HG03060 (cell line): ENCODE measurements at regions not wholly inside any gene's neighbourhood (a gene's known extent, or its start where the extent isn't known, plus 50 kb on each side); places are given as distances from the start of the nearest gene placed in this dataset.
"Not testable (repeated sequence)": the region's sequence is repeated elsewhere in the genome, so short reads cannot be mapped to it uniquely, and the experiment has no call there.

Experiments used
- ATAC-seq: cut with Tn5 transposase; IDR thresholded peaks from one replicate; pipeline ENCODE4 v1.9.1; 2021; ENCODE audit warnings: low read depth, moderate number of reproducible peaks; ENCODE audit not compliant: unreplicated experiment

GRCh38 chr13:40026741-40027140 is 371.3 kb downstream of the COG6 start:
- ATAC-seq, result no peak

- ATAC-seq, result no peak
Measured at GRCh38 chr13:40028446-40028845, 373.0 kb downstream of the COG6 start.

- ATAC-seq, result no peak
Measured at GRCh38 chr13:40031031-40031430, 375.6 kb downstream of the COG6 start.

GRCh38 chr13:40039061-40039460 is 383.6 kb downstream of the COG6 start:
- no peak for ATAC-seq

- no peak for ATAC-seq
Measured at GRCh38 chr13:40042991-40043390, 387.5 kb downstream of the COG6 start.

GRCh38 chr13:40043764-40044163 is 388.3 kb downstream of the COG6 start:
- no peak for ATAC-seq

GRCh38 chr13:40047322-40047771 is 391.9 kb downstream of the COG6 start:
- ATAC-seq, result peak; percentile 90

GRCh38 chr13:40048551-40048950 is 393.1 kb downstream of the COG6 start:
- no peak for ATAC-seq

GRCh38 chr13:40052954-40053353 is 397.5 kb downstream of the COG6 start:
- ATAC-seq, result no peak

- ATAC-seq, result no peak
Measured at GRCh38 chr13:40053401-40053800, 397.9 kb downstream of the COG6 start.

GRCh38 chr13:40054422-40054821 is 399.0 kb downstream of the COG6 start:
- ATAC-seq, result not testable (repeated sequence)

- ATAC-seq, result no peak
Measured at GRCh38 chr13:40056898-40057619, 401.6 kb downstream of the COG6 start.

- no peak for ATAC-seq
Measured at GRCh38 chr13:40058757-40059236, 403.3 kb downstream of the COG6 start.

GRCh38 chr13:40059540-40060232 is 404.2 kb downstream of the COG6 start:
- ATAC-seq, result no peak

- ATAC-seq, result peak; percentile 75
Measured at GRCh38 chr13:40060296-40061007, 405.0 kb downstream of the COG6 start.

- no peak for ATAC-seq
Measured at GRCh38 chr13:40061466-40062450, 406.3 kb downstream of the COG6 start.

GRCh38 chr13:40063278-40063698 is 407.8 kb downstream of the COG6 start:
- ATAC-seq, result no peak

GRCh38 chr13:40063703-40064102 is 408.2 kb downstream of the COG6 start:
- no peak for ATAC-seq

- ATAC-seq, result no peak
Measured at GRCh38 chr13:40064154-40065097, 409.0 kb downstream of the COG6 start.
